Posterior cingulate gyrus (tissue), 11 donors: ENCODE measurements at regions not wholly inside any gene's neighbourhood (a gene's known extent, or its start where the extent isn't known, plus 50 kb on each side); places are given as distances from the start of the nearest gene placed in this dataset.
A peak's percentile ranks its signal among the peaks of the same experiment; 100 is the strongest.

Experiments used
- DNase-seq, 10 donors: peaks; one replicate each; pipeline versions ENCODE4 v3.0.0 to v3.0.0-alpha.2; 2020 to 2021; ENCODE audit warnings: mixed read lengths in 3 of 10
- intact Hi-C: fragments of 100-400 bp; cut with DNase I; formaldehyde crosslinking; loops from one replicate; pipeline ENCODE4 v1.15.1; 2023

- intact Hi-C loops, result no loop called here
- no peak for DNase-seq
These were observed 89.1 kb upstream of the E2F3 start for GRCh38 chr6:20312606-20313005.

GRCh38 chr6:20313051-20313450 lies 88.6 kb upstream of the E2F3 start:
- intact Hi-C loops, result no loop called here

DNA sequence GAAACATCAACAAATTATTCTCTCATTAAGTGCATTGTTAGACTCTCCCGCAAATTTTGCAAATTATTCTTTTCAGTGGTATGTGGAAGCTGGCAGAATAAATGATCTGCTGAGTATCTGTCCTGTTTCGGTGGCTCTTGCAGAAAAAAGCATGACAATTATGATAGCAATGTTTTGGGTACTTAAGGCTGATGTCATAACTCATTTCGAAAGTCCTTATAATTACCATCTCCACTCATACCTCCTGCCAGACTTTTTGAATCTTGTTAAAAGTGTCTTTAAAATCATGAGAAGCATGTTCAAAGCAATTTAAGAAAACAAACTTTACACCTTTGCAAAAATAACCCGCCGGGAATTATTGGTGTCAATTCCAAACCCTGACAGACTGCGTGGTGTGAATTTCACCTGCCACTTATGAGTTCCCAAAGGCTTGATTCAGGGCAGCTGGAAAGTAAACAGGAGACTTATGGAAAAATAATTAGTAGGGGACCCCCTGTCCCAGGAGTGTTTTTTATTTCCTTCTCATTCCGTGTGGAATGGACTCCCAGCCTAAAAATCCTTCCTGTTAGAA lies 87.6 kb upstream of the E2F3 start:
- DNase-seq, result no peak
- intact Hi-C loops, result no loop called here

More at GRCh38 chr6:20313051-20313450, 88.6 kb upstream of the E2F3 start:
- no peak for DNase-seq

GRCh38 chr6:20314866-20315845 lies 86.5 kb upstream of the E2F3 start:
- intact Hi-C loops, result no loop called here

DNA sequence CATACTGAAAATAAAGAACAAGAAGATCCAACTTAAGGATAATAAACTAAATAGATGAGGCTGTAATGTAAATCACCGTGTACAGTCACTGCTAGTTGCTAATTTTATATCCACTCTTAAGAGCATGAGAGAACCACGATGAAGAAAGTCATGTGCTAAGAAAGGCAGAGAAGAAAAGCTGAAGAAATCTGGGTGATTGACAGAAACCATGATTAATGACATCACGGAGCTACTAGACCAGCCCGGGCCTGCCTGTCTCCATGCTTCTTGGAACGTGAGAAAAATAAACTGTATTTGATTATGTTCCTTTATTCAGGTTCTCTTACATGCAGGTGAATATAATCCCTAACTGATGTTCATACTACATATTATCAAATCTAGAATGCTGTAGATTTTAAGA lies 84.2 kb upstream of the E2F3 start:
- DNase-seq, result no peak
- intact Hi-C loops, result no loop called here

More at GRCh38 chr6:20314866-20315845, 86.5 kb upstream of the E2F3 start:
- no peak for DNase-seq

GRCh38 chr6:20318851-20319387 lies 82.8 kb upstream of the E2F3 start:
- no peak for DNase-seq
- intact Hi-C loops, result no loop called here

GRCh38 chr6:20319520-20320357 lies 81.9 kb upstream of the E2F3 start:
- intact Hi-C loops, result no loop called here
- peak in 1 of 10 donors; percentile 83 for DNase-seq

DNA sequence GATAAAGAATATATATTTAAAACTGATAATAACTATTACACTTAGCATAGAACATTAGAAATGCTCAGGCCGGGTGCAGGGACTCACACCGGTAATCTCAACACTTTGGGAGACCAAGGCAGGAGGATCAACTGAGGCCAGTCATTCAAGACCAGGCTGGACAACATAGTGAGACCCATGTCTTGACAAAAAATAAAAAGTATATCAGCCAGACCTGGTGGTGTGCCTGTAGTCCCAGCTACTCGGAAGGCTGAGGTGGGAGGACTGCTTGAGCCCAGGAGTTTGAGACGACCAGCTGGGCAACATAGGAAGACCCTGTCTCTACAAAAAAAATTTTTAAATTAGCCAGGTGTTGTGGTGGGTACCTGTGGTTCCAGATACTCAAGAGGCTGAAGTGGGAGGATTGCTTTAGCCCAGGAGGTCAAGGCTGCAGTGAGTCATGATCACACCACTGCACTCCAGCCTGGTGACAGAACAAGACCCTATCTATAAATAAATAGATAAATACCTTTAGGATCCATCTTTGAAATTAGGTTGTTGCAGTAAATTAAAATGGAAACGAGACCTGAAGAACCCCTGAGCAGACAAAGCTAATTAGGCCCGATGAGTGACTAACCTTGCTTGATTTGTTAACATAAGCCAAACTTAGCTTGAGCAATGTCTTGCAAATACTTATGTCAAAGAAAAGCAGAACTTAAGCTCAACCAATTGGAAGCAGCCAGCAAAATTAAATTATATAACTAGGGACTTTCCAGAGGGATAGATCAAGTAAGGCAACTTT lies 75.8 kb upstream of the E2F3 start:
- DNase-seq, result no peak
- intact Hi-C loops, result no loop called here

GRCh38 chr6:20326422-20326728 lies 75.3 kb upstream of the E2F3 start:
- intact Hi-C loops, result no loop called here
- no peak for DNase-seq

- intact Hi-C loops, result no loop called here
- no peak for DNase-seq
These were observed 74.5 kb upstream of the E2F3 start for GRCh38 chr6:20327141-20327540.

- DNase-seq, result no peak
- intact Hi-C loops, result no loop called here
These were observed 73.3 kb upstream of the E2F3 start for GRCh38 chr6:20328266-20328923.

- intact Hi-C loops, result no loop called here
These were observed 72.8 kb upstream of the E2F3 start for GRCh38 chr6:20328924-20329300.

DNA sequence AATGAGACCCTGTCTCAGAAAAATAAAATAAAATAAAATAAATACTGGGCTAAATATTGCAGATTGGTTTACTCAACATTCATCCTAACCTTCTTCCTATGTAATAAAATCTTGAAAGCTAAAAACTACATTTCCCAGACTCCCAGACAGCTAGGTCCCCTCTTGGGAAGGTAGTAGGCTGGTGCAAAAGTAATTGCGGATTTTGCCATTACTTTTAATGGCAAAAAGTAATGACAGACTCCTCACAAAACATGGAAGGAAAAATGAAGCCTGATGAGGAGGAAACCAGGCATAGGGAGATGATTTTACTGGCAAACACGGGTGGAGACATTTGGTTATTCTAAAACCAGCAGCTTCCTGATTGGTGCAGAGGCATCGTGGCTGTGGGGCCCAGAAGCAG lies 70.6 kb upstream of the E2F3 start:
- DNase-seq, result no peak
- intact Hi-C loops, result no loop called here

More at GRCh38 chr6:20328924-20329300, 72.8 kb upstream of the E2F3 start:
- DNase-seq, result no peak

- intact Hi-C loops, result no loop called here
- DNase-seq, result no peak
These were observed 70.1 kb upstream of the E2F3 start for GRCh38 chr6:20331625-20332024.

DNA sequence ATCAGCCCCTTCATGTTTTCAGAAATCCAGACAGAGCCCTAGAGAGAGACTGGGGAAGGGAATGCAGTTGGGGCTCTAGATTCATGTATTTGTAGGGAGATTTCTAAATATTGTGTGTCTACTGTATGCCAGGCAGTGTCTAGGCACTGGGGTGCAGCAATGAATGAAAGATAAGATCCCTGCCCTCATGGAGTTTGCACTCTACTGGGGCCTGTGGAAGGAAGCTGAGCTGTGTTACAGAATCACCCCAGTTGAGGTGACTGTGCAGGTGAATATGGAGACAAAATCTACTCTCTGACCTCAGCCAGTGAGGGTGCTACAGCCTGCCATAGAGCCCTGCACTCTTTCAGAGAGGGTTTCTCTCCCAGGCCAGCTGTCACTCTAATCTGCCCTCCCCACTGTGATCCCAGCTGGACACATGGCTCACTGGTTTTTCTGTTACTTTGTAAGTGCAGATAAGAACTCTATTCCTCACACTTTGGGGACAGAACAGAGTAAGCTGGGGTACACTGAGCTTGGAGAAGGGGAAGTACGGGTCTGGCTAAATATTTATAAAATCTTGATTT lies 69.2 kb upstream of the E2F3 start:
- intact Hi-C loops, result no loop called here
- DNase-seq, result no peak

- intact Hi-C loops, result no loop called here
- no peak for DNase-seq
These were observed 67.9 kb upstream of the E2F3 start for GRCh38 chr6:20333721-20334269.

DNA sequence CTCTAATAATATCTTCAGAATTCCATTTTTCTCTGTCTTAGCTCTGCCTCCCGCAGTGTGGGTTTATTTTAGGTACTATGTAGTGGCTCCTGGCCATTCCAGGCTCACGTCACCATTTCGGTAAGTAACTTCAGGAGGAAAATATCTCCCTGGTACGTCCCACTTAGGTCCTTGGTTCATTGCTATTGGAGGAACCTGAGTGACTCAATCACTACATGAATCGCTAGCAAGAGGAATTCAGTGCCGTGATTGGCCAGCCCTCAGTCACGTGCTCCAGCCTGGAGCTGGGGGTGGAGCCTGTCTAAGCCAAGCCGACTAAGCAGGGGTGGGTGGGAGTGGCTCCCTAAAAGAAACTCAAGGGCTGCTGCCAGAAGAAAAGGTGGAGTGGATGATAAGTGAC lies 67.3 kb upstream of the E2F3 start:
- intact Hi-C loops, result no loop called here
- peak in 7 of 10 donors; percentile 41 to 94 (median 67) for DNase-seq

GRCh38 chr6:20334962-20335361 lies 66.7 kb upstream of the E2F3 start:
- DNase-seq, result no peak
- intact Hi-C loops, result no loop called here

GRCh38 chr6:20335872-20336271 lies 65.8 kb upstream of the E2F3 start:
- DNase-seq, result no peak
- intact Hi-C loops, result no loop called here
